Activated T-helper 1 cell treated with Interleukin-2 at 50 U/mL for 16 hours (primary cell): ENCODE measurements at regions not wholly inside any gene's neighbourhood (a gene's known extent, or its start where the extent isn't known, plus 50 kb on each side); places are given as distances from the start of the nearest gene placed in this dataset.
"Not testable (repeated sequence)": the region's sequence is repeated elsewhere in the genome, so short reads cannot be mapped to it uniquely, and the experiment has no call there.

Experiments
- DNase-seq: peaks from one replicate; pipeline ENCODE4 v3.0.0-alpha.2; 2020; ENCODE audit warnings: low read depth

GRCh38 chr5:166188501-166189325, 2102.7 kb upstream of the WWC1 start:
- no peak for DNase-seq

- no peak for DNase-seq
Observed at GRCh38 chr5:166192696-166193095, 2098.7 kb upstream of the WWC1 start.

- DNase-seq: no peak
Observed at GRCh38 chr5:166195981-166196380, 2095.5 kb upstream of the WWC1 start.

GRCh38 chr5:166200532-166200931, 2090.9 kb upstream of the WWC1 start:
- DNase-seq: no peak

GRCh38 chr5:166211640-166212039, 2079.8 kb upstream of the WWC1 start:
- DNase-seq: no peak

- no peak for DNase-seq
Observed at GRCh38 chr5:166236327-166236726, 2055.1 kb upstream of the WWC1 start.

- DNase-seq: no peak
Observed at GRCh38 chr5:166240705-166241104, 2050.7 kb upstream of the WWC1 start.

GRCh38 chr5:166245556-166245955, 2045.9 kb upstream of the WWC1 start:
- no peak for DNase-seq

- no peak for DNase-seq
Observed at GRCh38 chr5:166251786-166252185, 2039.7 kb upstream of the WWC1 start.

GRCh38 chr5:166257661-166258060, 2033.8 kb upstream of the WWC1 start:
- no peak for DNase-seq

- DNase-seq: no peak
Observed at GRCh38 chr5:166262395-166262794, 2029.0 kb upstream of the WWC1 start.

- DNase-seq: no peak
Observed at GRCh38 chr5:166267907-166268306, 2023.5 kb upstream of the WWC1 start.

- DNase-seq: no peak
Observed at GRCh38 chr5:166270712-166271111, 2020.7 kb upstream of the WWC1 start.

GRCh38 chr5:166276006-166276405, 2015.4 kb upstream of the WWC1 start:
- no peak for DNase-seq

GRCh38 chr5:166279828-166280227, 2011.6 kb upstream of the WWC1 start:
- no peak for DNase-seq

GRCh38 chr5:166281433-166281832, 2010.0 kb upstream of the WWC1 start:
- no peak for DNase-seq

- no peak for DNase-seq
Observed at GRCh38 chr5:166282939-166283338, 2008.5 kb upstream of the WWC1 start.

GRCh38 chr5:166285361-166285760, 2006.1 kb upstream of the WWC1 start:
- DNase-seq: no peak

- no peak for DNase-seq
Observed at GRCh38 chr5:166286832-166287231, 2004.6 kb upstream of the WWC1 start.

- DNase-seq: no peak
Observed at GRCh38 chr5:166287866-166288265, 2003.6 kb upstream of the WWC1 start.

- DNase-seq: not testable (repeated sequence)
Observed at GRCh38 chr5:166291800-166292199, 1999.6 kb upstream of the WWC1 start.

- no peak for DNase-seq
Observed at GRCh38 chr5:166293892-166294291, 1997.6 kb upstream of the WWC1 start.

- no peak for DNase-seq
Observed at GRCh38 chr5:166302166-166302565, 1989.3 kb upstream of the WWC1 start.

- DNase-seq: no peak
Observed at GRCh38 chr5:166317425-166317824, 1974.0 kb upstream of the WWC1 start.
